K562 (cell line): ENCODE measurements at regions not wholly inside any gene's neighbourhood (a gene's known extent, or its start where the extent isn't known, plus 50 kb on each side); places are given as distances from the start of the nearest gene placed in this dataset.

Source experiments
- ATAC-seq: fragments of 200-7000 bp; cut with Tn5 transposase; 3 replicates; pipeline ENCODE4 v1.9.1; 2020; ENCODE audit warnings: moderate library complexity
- BruUV-seq: library from RNA; stranded (reverse); fragments of 400-500 nt; replicated peaks from 2 replicates; lab custom pipeline; 2021; lab: Mats Ljungman, UMichigan
- CTCF ChIA-PET: fragments of 300-600 bp; formaldehyde crosslinking; extraction: SDS; loops from one replicate; lab custom pipeline; 2021; ENCODE audit warnings: low intra/inter-chr PET ratio; lab: Yijun Ruan, JAX
- POLR2A ChIA-PET: fragments of 300-600, 350-650 bp; sonication (Branson Sonifier 250); formaldehyde crosslinking; extraction: SDS; loops from one replicate; lab custom pipeline; 2021; ENCODE audit warnings: antibody characterized with exemption, inconsistent platforms; lab: Yijun Ruan, JAX
- DNase-seq, 4 experiments: peaks; one replicate each; pipeline versions ENCODE4 v3.0.0 to v3.0.0-alpha.2; 2011 to 2018; ENCODE audit warnings: low spot score in 3 of 4, mixed read lengths in 3 of 4; ENCODE audit errors: extremely low read depth in 1 of 4
- FAIRE-seq: peaks from 2 replicates; lab custom pipeline; 2011; peaks lifted over from hg19 to GRCh38; lab: Jason Lieb, UNC
- H2AFZ ChIP-seq: 2 replicates; pipeline ENCODE4 v1.6.0; 2011; ENCODE audit warnings: low read depth, low read length, control low read depth, inconsistent platforms
- H3K27ac ChIP-seq: fragments of 200-600 bp; 3 replicates; pipeline ENCODE4 v1.8.0; 2011; ENCODE audit warnings: low read depth, mild to moderate bottlenecking, control low read depth, inconsistent platforms, low read length, moderate library complexity, mixed read lengths; ENCODE audit errors: extremely low read depth
- H3K27me3 ChIP-seq, 2 experiments: fragments of 300-600 bp in 1 of 2; 2 replicates in 1 of 2; 3 replicates in 1 of 2; pipeline versions ENCODE4 v1.6.0 to v1.8.0; 2011; ENCODE audit warnings: inconsistent platforms in 2 of 2, low read length in 2 of 2, mild to moderate bottlenecking in 1 of 2, mixed read lengths in 1 of 2, moderate library complexity in 1 of 2; ENCODE audit not compliant: control insufficient read depth in 2 of 2, insufficient read depth in 2 of 2
- H3K36me3 ChIP-seq: fragments of 300-600 bp; 3 replicates; pipeline ENCODE4 v1.8.0; 2011; ENCODE audit warnings: mild to moderate bottlenecking, low read length, inconsistent platforms; ENCODE audit not compliant: control insufficient read depth, insufficient read depth
- H3K4me1 ChIP-seq, 2 experiments: fragments of 200-600 bp in 1 of 2; replicated peaks in 1 of 2; 2 replicates in 1 of 2; 3 replicates in 1 of 2; pipeline versions ENCODE4 v1.5.1 to v1.8.0; 2011; ENCODE audit warnings: inconsistent platforms in 2 of 2, low read length in 2 of 2, mild to moderate bottlenecking in 1 of 2, mixed read lengths in 1 of 2, moderate library complexity in 1 of 2; ENCODE audit not compliant: control insufficient read depth in 2 of 2, insufficient read depth in 2 of 2
- H3K4me2 ChIP-seq: 2 replicates; pipeline ENCODE4 v1.6.1; 2011; ENCODE audit warnings: low read length, control low read depth, inconsistent platforms, mixed read lengths; ENCODE audit not compliant: insufficient read depth
- H3K4me3 ChIP-seq: fragments of 200-600 bp; sonication (generic), shearing (Covaris generic); 2 replicates; pipeline ENCODE4 v1.5.1; 2016; ENCODE audit warnings: control low read depth, inconsistent platforms
- H3K79me2 ChIP-seq: fragments of 200-600 bp; 3 replicates; pipeline ENCODE4 v1.8.0; 2011; ENCODE audit warnings: low read length, inconsistent platforms; ENCODE audit not compliant: control insufficient read depth, insufficient read depth
- H3K9ac ChIP-seq, 2 experiments: 2 replicates each; pipeline versions ENCODE4 v1.6.0 to v1.6.1; 2011; ENCODE audit warnings: low read depth in 2 of 2, low read length in 2 of 2, control low read depth in 1 of 2, inconsistent platforms in 1 of 2, mild to moderate bottlenecking in 1 of 2, mixed read lengths in 1 of 2; ENCODE audit not compliant: insufficient read depth in 1 of 2
- H3K9me1 ChIP-seq: one replicate; pipeline ENCODE4 v1.6.0; 2011; ENCODE audit warnings: inconsistent platforms, mild to moderate bottlenecking, low read length, moderate library complexity; ENCODE audit not compliant: control insufficient read depth, insufficient read depth
- H3K9me3 ChIP-seq: replicated peaks from 2 replicates; pipeline ENCODE4 v1.5.1; 2011; ENCODE audit warnings: low read depth, low read length, inconsistent platforms; ENCODE audit not compliant: control insufficient read depth, insufficient read depth
- H4K20me1 ChIP-seq: replicated peaks from 2 replicates; pipeline ENCODE4 v1.6.1; 2011; ENCODE audit warnings: low read length, inconsistent platforms, mixed read lengths; ENCODE audit not compliant: control insufficient read depth, insufficient read depth
- DNMT1 ChIP-seq: fragments of 450-650 bp; IDR thresholded peaks from 2 replicates; pipeline ENCODE4 v1.6.1; 2016; ENCODE audit warnings: antibody characterized with exemption, mild to moderate bottlenecking
- MTA2 ChIP-seq: fragments of 450-650 bp; IDR thresholded peaks from 2 replicates; pipeline ENCODE4 v1.6.1; 2016; ENCODE audit warnings: low read depth
- MXI1 ChIP-seq: IDR thresholded peaks from 2 replicates; pipeline ENCODE4 v1.6.1; 2011; ENCODE audit warnings: low read depth, mild to moderate bottlenecking, improper control_type of control experiment, low read length
- NELFE ChIP-seq: IDR thresholded peaks from 2 replicates; pipeline ENCODE4 v1.6.1; 2011; ENCODE audit warnings: mild to moderate bottlenecking; ENCODE audit not compliant: insufficient read depth, insufficient read length
- NR3C1 ChIP-seq: sonication (generic); formaldehyde crosslinking; IDR thresholded peaks from 2 replicates; pipeline ENCODE4 v1.8.1; 2022; ENCODE audit warnings: missing genetic modification reagents
- ZNF311 ChIP-seq: fragments of 250-450 bp; sonication (Bioruptor Pico); IDR thresholded peaks from 2 replicates; pipeline ENCODE4 v1.4.0; 2020; ENCODE audit warnings: mild to moderate bottlenecking, moderate library complexity
- ZNF384 ChIP-seq: IDR thresholded peaks from 2 replicates; pipeline ENCODE4 v1.6.1; 2012; ENCODE audit warnings: low read depth, low read length, improper control_type of control experiment
- WGBS: fragments of 100-300 bp; shearing (Covaris generic); methylation state at CpG from one replicate; pipeline ENCODE4 v1.1.6; 2016; ENCODE audit warnings: low coverage, mixed read lengths; ENCODE audit not compliant: insufficient coverage; ENCODE audit errors: missing lambda C conversion rate; 5-methylcytosine and 5-hydroxymethylcytosine counted together
- in situ Hi-C: fragments of 300-500 bp; cut with MboI; formaldehyde crosslinking; loops from 4 replicates; pipeline ENCODE4 v1.15.0; 2018; ENCODE audit warnings: inconsistent platforms, mixed read lengths
- intact Hi-C: fragments of 100-400 bp; cut with micrococcal nuclease; formaldehyde crosslinking; loops from 2 replicates; pipeline ENCODE4 v1.14.2; 2022
- TF ChIP-seq, protein P1 (sequence below): sonication (generic); formaldehyde crosslinking; IDR thresholded peaks from 2 replicates; pipeline ENCODE4 v1.8.0; 2023; ENCODE audit warnings: missing genetic modification reagents, mild to moderate bottlenecking, borderline replicate concordance
- TF ChIP-seq, protein P2 (sequence below): fragments of 250-450 bp; sonication (Bioruptor Pico); IDR thresholded peaks from 2 replicates; pipeline ENCODE4 v1.8.0; 2021; ENCODE audit warnings: moderate library complexity, mild to moderate bottlenecking, inconsistent platforms
- TF ChIP-seq, protein P3 (sequence below): IDR thresholded peaks from 2 replicates; pipeline ENCODE4 v1.6.1; 2011; ENCODE audit warnings: borderline replicate concordance, low read depth, mild to moderate bottlenecking, moderate library complexity, low read length; ENCODE audit not compliant: insufficient read depth, poor library complexity, severe bottlenecking
- TF ChIP-seq, protein P4 (sequence below): fragments of 250-450 bp; sonication (Bioruptor Pico); IDR thresholded peaks from 2 replicates; pipeline ENCODE4 v1.8.0; 2021; ENCODE audit warnings: moderate library complexity, mild to moderate bottlenecking, inconsistent platforms
- TF ChIP-seq, protein P5 (sequence below): sonication (generic); formaldehyde crosslinking; IDR thresholded peaks from 2 replicates; pipeline ENCODE4 v1.8.1; 2022; ENCODE audit warnings: missing genetic modification reagents

DNA sequence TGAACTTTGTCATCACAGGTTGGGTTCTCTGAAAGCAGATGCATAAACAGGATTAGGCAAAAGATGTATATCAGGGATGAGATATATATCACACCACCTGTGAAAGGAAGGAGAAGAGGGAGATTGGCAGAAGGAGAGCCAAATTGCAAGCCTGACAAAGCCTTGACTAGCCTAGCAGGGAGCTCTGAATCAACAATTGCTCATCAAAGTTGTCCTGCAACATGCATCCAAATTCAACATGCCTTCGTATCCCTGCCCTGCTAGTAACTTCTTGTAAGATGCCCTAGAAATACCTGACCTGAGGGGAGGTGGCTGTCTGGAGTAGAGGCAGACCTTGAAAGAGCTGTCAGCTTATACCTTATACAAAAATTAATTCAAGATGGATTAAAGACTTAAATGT, 207.1 kb upstream of the HTR1E start:
- Histone ChIP-seq H4K20me1 (no peaks in the 10 kb centered on the region), H3K4me3 (no peak overlapping the region), H3K4me2 (no peak overlapping the region), H3K36me3 (no peaks in the 10 kb centered on the region), H3K79me2 (no peaks in the 10 kb centered on the region), H3K9me3 (no peaks in the 10 kb centered on the region), H2AFZ (no peak overlapping the region), H3K27ac (no peak overlapping the region), H3K9me1 (no peaks in the 10 kb centered on the region), H3K4me1 (no peaks in the 10 kb centered on the region; a peak in 1 of 5 replicates), H3K9ac (no peak overlapping the region), H3K27me3 (no peaks in the 10 kb centered on the region; a peak in 1 of 5 replicates)
- 0% methylated on average over 1 of the region's 1 CpG for WGBS
- no peak for FAIRE-seq
- no peak for ATAC-seq
- POLR2A ChIA-PET = no interaction called here
- DNase-seq = no peak
- intact Hi-C loops (no loop called here), in situ Hi-C loops (no loop called here)
- BruUV-seq = no TSS peak
- CTCF ChIA-PET = no interaction called here
- TF ChIP-seq DNMT1 (no peak), ZNF311 (no peak), ZNF384 (no peak), NELFE (no peak), MXI1 (no peak), MTA2 (no peak), NR3C1 (CRISPR knock-in tag) (no peak)
- TF ChIP-seq, protein P1, sequence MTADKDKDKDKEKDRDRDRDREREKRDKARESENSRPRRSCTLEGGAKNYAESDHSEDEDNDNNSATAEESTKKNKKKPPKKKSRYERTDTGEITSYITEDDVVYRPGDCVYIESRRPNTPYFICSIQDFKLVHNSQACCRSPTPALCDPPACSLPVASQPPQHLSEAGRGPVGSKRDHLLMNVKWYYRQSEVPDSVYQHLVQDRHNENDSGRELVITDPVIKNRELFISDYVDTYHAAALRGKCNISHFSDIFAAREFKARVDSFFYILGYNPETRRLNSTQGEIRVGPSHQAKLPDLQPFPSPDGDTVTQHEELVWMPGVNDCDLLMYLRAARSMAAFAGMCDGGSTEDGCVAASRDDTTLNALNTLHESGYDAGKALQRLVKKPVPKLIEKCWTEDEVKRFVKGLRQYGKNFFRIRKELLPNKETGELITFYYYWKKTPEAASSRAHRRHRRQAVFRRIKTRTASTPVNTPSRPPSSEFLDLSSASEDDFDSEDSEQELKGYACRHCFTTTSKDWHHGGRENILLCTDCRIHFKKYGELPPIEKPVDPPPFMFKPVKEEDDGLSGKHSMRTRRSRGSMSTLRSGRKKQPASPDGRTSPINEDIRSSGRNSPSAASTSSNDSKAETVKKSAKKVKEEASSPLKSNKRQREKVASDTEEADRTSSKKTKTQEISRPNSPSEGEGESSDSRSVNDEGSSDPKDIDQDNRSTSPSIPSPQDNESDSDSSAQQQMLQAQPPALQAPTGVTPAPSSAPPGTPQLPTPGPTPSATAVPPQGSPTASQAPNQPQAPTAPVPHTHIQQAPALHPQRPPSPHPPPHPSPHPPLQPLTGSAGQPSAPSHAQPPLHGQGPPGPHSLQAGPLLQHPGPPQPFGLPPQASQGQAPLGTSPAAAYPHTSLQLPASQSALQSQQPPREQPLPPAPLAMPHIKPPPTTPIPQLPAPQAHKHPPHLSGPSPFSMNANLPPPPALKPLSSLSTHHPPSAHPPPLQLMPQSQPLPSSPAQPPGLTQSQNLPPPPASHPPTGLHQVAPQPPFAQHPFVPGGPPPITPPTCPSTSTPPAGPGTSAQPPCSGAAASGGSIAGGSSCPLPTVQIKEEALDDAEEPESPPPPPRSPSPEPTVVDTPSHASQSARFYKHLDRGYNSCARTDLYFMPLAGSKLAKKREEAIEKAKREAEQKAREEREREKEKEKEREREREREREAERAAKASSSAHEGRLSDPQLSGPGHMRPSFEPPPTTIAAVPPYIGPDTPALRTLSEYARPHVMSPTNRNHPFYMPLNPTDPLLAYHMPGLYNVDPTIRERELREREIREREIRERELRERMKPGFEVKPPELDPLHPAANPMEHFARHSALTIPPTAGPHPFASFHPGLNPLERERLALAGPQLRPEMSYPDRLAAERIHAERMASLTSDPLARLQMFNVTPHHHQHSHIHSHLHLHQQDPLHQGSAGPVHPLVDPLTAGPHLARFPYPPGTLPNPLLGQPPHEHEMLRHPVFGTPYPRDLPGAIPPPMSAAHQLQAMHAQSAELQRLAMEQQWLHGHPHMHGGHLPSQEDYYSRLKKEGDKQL (CRISPR knock-in tag) = no peak
- TF ChIP-seq, protein P2, sequence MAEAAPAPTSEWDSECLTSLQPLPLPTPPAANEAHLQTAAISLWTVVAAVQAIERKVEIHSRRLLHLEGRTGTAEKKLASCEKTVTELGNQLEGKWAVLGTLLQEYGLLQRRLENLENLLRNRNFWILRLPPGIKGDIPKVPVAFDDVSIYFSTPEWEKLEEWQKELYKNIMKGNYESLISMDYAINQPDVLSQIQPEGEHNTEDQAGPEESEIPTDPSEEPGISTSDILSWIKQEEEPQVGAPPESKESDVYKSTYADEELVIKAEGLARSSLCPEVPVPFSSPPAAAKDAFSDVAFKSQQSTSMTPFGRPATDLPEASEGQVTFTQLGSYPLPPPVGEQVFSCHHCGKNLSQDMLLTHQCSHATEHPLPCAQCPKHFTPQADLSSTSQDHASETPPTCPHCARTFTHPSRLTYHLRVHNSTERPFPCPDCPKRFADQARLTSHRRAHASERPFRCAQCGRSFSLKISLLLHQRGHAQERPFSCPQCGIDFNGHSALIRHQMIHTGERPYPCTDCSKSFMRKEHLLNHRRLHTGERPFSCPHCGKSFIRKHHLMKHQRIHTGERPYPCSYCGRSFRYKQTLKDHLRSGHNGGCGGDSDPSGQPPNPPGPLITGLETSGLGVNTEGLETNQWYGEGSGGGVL (CRISPR knock-in tag) = no peak
- TF ChIP-seq, protein P3, sequence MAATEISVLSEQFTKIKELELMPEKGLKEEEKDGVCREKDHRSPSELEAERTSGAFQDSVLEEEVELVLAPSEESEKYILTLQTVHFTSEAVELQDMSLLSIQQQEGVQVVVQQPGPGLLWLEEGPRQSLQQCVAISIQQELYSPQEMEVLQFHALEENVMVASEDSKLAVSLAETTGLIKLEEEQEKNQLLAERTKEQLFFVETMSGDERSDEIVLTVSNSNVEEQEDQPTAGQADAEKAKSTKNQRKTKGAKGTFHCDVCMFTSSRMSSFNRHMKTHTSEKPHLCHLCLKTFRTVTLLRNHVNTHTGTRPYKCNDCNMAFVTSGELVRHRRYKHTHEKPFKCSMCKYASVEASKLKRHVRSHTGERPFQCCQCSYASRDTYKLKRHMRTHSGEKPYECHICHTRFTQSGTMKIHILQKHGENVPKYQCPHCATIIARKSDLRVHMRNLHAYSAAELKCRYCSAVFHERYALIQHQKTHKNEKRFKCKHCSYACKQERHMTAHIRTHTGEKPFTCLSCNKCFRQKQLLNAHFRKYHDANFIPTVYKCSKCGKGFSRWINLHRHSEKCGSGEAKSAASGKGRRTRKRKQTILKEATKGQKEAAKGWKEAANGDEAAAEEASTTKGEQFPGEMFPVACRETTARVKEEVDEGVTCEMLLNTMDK = no peak
- TF ChIP-seq, protein P4, sequence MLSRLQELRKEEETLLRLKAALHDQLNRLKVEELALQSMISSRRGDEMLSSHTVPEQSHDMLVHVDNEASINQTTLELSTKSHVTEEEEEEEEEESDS (CRISPR knock-in tag) = no peak
- TF ChIP-seq, protein P5, sequence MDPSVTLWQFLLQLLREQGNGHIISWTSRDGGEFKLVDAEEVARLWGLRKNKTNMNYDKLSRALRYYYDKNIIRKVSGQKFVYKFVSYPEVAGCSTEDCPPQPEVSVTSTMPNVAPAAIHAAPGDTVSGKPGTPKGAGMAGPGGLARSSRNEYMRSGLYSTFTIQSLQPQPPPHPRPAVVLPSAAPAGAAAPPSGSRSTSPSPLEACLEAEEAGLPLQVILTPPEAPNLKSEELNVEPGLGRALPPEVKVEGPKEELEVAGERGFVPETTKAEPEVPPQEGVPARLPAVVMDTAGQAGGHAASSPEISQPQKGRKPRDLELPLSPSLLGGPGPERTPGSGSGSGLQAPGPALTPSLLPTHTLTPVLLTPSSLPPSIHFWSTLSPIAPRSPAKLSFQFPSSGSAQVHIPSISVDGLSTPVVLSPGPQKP = no peak
